Hepatocyte (in vitro differentiated cells): ENCODE measurements at regions not wholly inside any gene's neighbourhood (a gene's known extent, or its start where the extent isn't known, plus 50 kb on each side); places are given as distances from the start of the nearest gene placed in this dataset.

Experiments used
- DNase-seq: peaks from one replicate; pipeline ENCODE4 v3.0.0-alpha.2; 2016; ENCODE audit warnings: low spot score
- H2AFZ ChIP-seq: fragments of 200-600 bp; sonication (generic); 2 replicates; pipeline ENCODE4 v1.6.0; 2016; ENCODE audit warnings: antibody characterized with exemption, mild to moderate bottlenecking
- H3K27ac ChIP-seq: fragments of 200-600 bp; sonication (generic); 2 replicates; pipeline ENCODE4 v1.5.1; 2016; ENCODE audit warnings: mild to moderate bottlenecking
- H3K27me3 ChIP-seq: fragments of 200-600 bp; sonication (generic); 2 replicates; pipeline ENCODE4 v1.6.1; 2016
- H3K36me3 ChIP-seq: fragments of 200-600 bp; sonication (generic); replicated peaks from 2 replicates; pipeline ENCODE4 v1.5.1; 2016; ENCODE audit warnings: low read depth; ENCODE audit not compliant: insufficient read depth
- H3K4me1 ChIP-seq: fragments of 200-600 bp; sonication (generic); 2 replicates; pipeline ENCODE4 v1.5.1; 2016; ENCODE audit warnings: mild to moderate bottlenecking, moderate library complexity; ENCODE audit not compliant: insufficient read depth
- H3K4me2 ChIP-seq: fragments of 200-600 bp; sonication (generic); 2 replicates; pipeline ENCODE4 v1.6.0; 2016
- H3K4me3 ChIP-seq: fragments of 200-600 bp; sonication (generic); 2 replicates; pipeline ENCODE4 v1.5.1; 2016; ENCODE audit warnings: mild to moderate bottlenecking
- H3K79me2 ChIP-seq: fragments of 200-600 bp; sonication (generic); 2 replicates; pipeline ENCODE4 v1.6.0; 2017; ENCODE audit warnings: mild to moderate bottlenecking
- H3K9me2 ChIP-seq: fragments of 200-600 bp; sonication (generic); replicated peaks from 2 replicates; pipeline ENCODE4 v1.6.0; 2017; ENCODE audit warnings: mild to moderate bottlenecking; ENCODE audit not compliant: insufficient read depth
- H3K9me3 ChIP-seq: fragments of 200-600 bp; sonication (generic); 2 replicates; pipeline ENCODE4 v1.5.1; 2016; ENCODE audit warnings: low read depth, mild to moderate bottlenecking
- H4K20me1 ChIP-seq: fragments of 200-600 bp; sonication (generic); 2 replicates; pipeline ENCODE4 v1.6.0; 2016; ENCODE audit warnings: mild to moderate bottlenecking; ENCODE audit not compliant: insufficient read depth, poor library complexity, severe bottlenecking
- EZH2 ChIP-seq: fragments of 200-600 bp; sonication (generic); IDR thresholded peaks from 2 replicates; pipeline ENCODE4 v1.6.1; 2016; ENCODE audit warnings: antibody characterized with exemption, mild to moderate bottlenecking, borderline replicate concordance
- EZH2phosphoT487 ChIP-seq: fragments of 200-600 bp; sonication (generic); IDR thresholded peaks from one replicate; pipeline ENCODE4 v1.6.1; 2018; ENCODE audit warnings: antibody characterized with exemption, mild to moderate bottlenecking, low read depth, moderate library complexity; ENCODE audit not compliant: unreplicated experiment, severe bottlenecking
- WGBS: methylation state at CpG from one replicate; pipeline ENCODE4 v1.1.6; 2016; ENCODE audit warnings: low lambda C conversion rate; ENCODE audit errors: missing lambda C conversion rate; 5-methylcytosine and 5-hydroxymethylcytosine counted together
- TF ChIP-seq, protein P1 (sequence below): fragments of 200-600 bp; sonication (generic); IDR thresholded peaks from 2 replicates; pipeline ENCODE4 v1.5.1; 2016; ENCODE audit warnings: antibody characterized with exemption, mild to moderate bottlenecking; ENCODE audit not compliant: poor library complexity

DNA sequence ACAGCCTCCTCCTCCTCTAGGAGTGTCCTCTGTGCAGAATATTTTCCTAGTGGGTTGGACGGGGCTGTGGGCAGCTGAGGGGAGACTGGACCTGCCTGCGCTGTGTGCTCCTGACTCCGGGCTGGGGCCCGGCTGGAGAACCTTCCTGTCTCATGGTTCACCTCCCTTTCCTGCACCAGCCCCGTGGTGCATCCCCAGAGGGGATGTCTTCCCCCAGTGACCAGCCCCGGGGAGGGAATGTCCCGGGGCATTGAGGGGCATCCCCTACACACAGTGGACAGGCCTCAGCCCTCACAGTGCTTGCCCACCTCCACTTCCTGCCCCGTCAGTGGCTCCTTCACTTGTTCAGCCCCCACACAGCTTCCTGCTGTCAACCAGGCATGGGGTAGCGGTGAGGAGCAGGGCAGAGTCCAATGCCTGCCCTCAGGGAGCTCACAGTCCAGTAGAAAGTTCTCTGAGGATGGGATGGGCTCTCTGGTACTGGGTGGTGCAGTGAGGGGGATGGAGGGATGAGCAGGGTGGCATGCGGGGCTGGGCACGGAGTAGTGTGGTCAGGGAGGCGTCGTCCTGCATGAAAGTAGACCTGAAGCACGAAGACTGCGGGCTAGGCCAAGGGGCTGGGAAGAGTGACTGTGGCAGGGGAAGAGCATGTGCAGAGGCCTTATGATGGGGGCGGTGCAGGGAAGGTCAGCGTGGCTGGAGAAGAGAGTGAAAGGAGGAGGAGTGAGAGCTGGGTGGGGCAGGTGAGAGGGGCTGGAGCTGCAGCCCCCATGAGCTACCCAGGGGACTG lies 52.1 kb upstream of the PITX1 start:
- DNase-seq, result no peak
- no peaks in the 10 kb centered on the region for H3K79me2 ChIP-seq
- TF ChIP-seq EZH2phosphoT487, result no peak
- TF ChIP-seq, protein P1, sequence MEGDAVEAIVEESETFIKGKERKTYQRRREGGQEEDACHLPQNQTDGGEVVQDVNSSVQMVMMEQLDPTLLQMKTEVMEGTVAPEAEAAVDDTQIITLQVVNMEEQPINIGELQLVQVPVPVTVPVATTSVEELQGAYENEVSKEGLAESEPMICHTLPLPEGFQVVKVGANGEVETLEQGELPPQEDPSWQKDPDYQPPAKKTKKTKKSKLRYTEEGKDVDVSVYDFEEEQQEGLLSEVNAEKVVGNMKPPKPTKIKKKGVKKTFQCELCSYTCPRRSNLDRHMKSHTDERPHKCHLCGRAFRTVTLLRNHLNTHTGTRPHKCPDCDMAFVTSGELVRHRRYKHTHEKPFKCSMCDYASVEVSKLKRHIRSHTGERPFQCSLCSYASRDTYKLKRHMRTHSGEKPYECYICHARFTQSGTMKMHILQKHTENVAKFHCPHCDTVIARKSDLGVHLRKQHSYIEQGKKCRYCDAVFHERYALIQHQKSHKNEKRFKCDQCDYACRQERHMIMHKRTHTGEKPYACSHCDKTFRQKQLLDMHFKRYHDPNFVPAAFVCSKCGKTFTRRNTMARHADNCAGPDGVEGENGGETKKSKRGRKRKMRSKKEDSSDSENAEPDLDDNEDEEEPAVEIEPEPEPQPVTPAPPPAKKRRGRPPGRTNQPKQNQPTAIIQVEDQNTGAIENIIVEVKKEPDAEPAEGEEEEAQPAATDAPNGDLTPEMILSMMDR, result no peak
- TF ChIP-seq EZH2, result no peak
- 97% methylated on average over 15 of the region's 17 CpGs for WGBS
- H3K9me2 ChIP-seq, result no peaks in the 10 kb centered on the region
- H3K27ac ChIP-seq, result no peak overlapping the region
- H4K20me1 ChIP-seq, result no peaks in the 10 kb centered on the region
- H3K4me1 ChIP-seq, result no peaks in the 10 kb centered on the region
- H3K27me3 ChIP-seq, result no peaks in the 10 kb centered on the region
- no peak overlapping the region for H3K4me3 ChIP-seq
- H3K4me2 ChIP-seq, result no peak overlapping the region
- no peaks in the 10 kb centered on the region for H3K9me3 ChIP-seq
- H3K36me3 ChIP-seq, result no peaks in the 10 kb centered on the region
- H2AFZ ChIP-seq, result no peak overlapping the region

DNA sequence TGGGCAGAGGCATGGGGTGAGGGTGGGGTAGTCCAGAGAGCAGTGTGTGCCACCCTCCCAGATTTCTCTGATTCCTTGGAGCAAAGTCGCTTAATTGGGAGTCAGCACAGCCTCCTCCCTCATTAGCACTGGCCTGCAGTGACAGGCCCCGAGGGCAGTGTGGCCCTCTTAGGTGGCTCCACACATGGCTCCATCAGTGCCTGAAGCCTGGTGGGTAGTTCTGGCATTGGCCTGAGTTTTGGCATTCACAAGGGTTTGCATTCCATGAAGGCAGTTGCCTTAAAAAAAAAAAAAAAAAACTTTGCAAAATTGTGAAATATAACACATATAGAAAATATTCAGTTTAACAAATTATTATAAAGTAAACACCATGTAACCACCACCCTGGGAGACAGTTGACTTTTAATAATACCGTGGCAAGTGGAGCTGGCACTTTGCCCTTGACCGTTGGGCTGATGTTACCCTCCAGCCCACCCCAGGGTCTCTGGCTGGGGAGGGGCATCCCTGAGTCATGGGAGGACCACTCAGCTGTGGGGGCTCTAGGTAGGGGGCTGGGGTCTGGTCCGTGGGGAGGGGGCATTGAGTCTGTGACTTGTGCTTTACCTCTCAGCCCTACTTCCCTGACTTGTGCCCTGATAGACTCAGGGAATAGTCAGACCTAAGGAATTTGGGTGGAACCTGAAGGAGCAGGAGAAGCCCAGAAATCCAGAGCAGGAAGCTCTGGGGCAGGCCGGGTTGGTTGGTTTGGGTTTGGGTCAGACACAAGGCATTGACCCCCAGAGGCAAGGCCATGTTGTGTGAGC lies 51.3 kb upstream of the PITX1 start:
- no peak overlapping the region for H3K4me2 ChIP-seq
- H3K27ac ChIP-seq, result no peak overlapping the region
- WGBS, result 85% methylated on average over 5 of the region's 6 CpGs
- H3K27me3 ChIP-seq, result no peaks in the 10 kb centered on the region
- H3K9me3 ChIP-seq, result no peaks in the 10 kb centered on the region
- H4K20me1 ChIP-seq, result no peaks in the 10 kb centered on the region
- no peaks in the 10 kb centered on the region for H3K79me2 ChIP-seq
- H3K4me3 ChIP-seq, result no peak overlapping the region
- no peak for DNase-seq
- no peaks in the 10 kb centered on the region for H3K9me2 ChIP-seq
- TF ChIP-seq EZH2phosphoT487, result no peak
- TF ChIP-seq, protein P1, result no peak
- no peak for TF ChIP-seq EZH2
- H3K36me3 ChIP-seq, result no peaks in the 10 kb centered on the region
- no peak overlapping the region for H2AFZ ChIP-seq
- no peaks in the 10 kb centered on the region for H3K4me1 ChIP-seq
